Thyroid gland (tissue), 4 donors: ENCODE measurements at regions not wholly inside any gene's neighbourhood (a gene's known extent, or its start where the extent isn't known, plus 50 kb on each side); places are given as distances from the start of the nearest gene placed in this dataset.

Experiments used
- DNase-seq, 2 donors: peaks; one replicate each; pipeline ENCODE4 v3.0.0-alpha.2; 2019
- H3K27ac ChIP-seq, 3 donors: fragments of 200-600 bp; sonication (generic); 1 replicate in 2 of 3; 2 replicates in 1 of 3; pipeline ENCODE4 v1.5.1; 2016 to 2019; ENCODE audit warnings: mild to moderate bottlenecking in 1 of 3, moderate library complexity in 1 of 3
- H3K27me3 ChIP-seq: fragments of 200-600 bp; sonication (generic); one replicate; pipeline ENCODE4 v1.5.1; 2019
- H3K36me3 ChIP-seq, 2 donors: fragments of 200-600 bp; sonication (generic); one replicate each; pipeline ENCODE4 v1.5.1; 2016 to 2019
- H3K4me1 ChIP-seq, 2 donors: fragments of 200-600 bp; sonication (generic); one replicate each; pipeline ENCODE4 v1.5.1; 2017 to 2019
- H3K4me3 ChIP-seq, 3 donors: fragments of 200-600 bp; sonication (generic); replicated peaks in 1 of 3; 1 replicate in 2 of 3; 2 replicates in 1 of 3; pipeline ENCODE4 v1.5.1; 2016; ENCODE audit warnings: mild to moderate bottlenecking in 1 of 3
- H3K9me3 ChIP-seq: fragments of 200-600 bp; sonication (generic); one replicate; pipeline ENCODE4 v1.5.1; 2017
- POLR2A ChIP-seq, 2 donors: fragments of 450-650 bp; IDR thresholded peaks; one replicate each; pipeline ENCODE4 v1.6.1; 2017; ENCODE audit warnings: antibody characterized with exemption in 2 of 2, mild to moderate bottlenecking in 2 of 2, moderate library complexity in 1 of 2
- WGBS, 2 donors: methylation state at CpG; one replicate each; pipeline ENCODE4 v1.1.5; 2017; 5-methylcytosine and 5-hydroxymethylcytosine counted together
- intact Hi-C: fragments of 100-400 bp; cut with DNase I; formaldehyde crosslinking; loops from one replicate; pipeline ENCODE4 v1.15.1; 2023
- TF ChIP-seq, protein P1 (sequence below), 6 experiments: fragments of 200-600 bp in 3 of 6; fragments of 450-650 bp in 3 of 6; sonication (generic) in 3 of 6; IDR thresholded peaks; one replicate each; pipeline ENCODE4 v1.5.1; 2016 to 2019; ENCODE audit warnings: antibody characterized with exemption in 6 of 6, mild to moderate bottlenecking in 2 of 6, inconsistent platforms in 1 of 6, moderate library complexity in 1 of 6

- no peaks in the 10 kb centered on the region for H3K36me3 ChIP-seq
- no peak for DNase-seq
- WGBS, 2 donors: 79 to 80% methylated on average over 2 of the region's 2 CpGs
- no peaks in the 10 kb centered on the region for H3K4me1 ChIP-seq
- no peak overlapping the region for H3K4me3 ChIP-seq
- H3K9me3 ChIP-seq: no peaks in the 10 kb centered on the region
- TF ChIP-seq, protein P1, sequence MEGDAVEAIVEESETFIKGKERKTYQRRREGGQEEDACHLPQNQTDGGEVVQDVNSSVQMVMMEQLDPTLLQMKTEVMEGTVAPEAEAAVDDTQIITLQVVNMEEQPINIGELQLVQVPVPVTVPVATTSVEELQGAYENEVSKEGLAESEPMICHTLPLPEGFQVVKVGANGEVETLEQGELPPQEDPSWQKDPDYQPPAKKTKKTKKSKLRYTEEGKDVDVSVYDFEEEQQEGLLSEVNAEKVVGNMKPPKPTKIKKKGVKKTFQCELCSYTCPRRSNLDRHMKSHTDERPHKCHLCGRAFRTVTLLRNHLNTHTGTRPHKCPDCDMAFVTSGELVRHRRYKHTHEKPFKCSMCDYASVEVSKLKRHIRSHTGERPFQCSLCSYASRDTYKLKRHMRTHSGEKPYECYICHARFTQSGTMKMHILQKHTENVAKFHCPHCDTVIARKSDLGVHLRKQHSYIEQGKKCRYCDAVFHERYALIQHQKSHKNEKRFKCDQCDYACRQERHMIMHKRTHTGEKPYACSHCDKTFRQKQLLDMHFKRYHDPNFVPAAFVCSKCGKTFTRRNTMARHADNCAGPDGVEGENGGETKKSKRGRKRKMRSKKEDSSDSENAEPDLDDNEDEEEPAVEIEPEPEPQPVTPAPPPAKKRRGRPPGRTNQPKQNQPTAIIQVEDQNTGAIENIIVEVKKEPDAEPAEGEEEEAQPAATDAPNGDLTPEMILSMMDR (IDR thresholded peaks at IDR 0.05): no peak
- no peak for TF ChIP-seq POLR2A (IDR thresholded peaks at IDR 0.05)
- no peak overlapping the region for H3K27ac ChIP-seq
- intact Hi-C loops: no loop called here
- H3K27me3 ChIP-seq: no peaks in the 10 kb centered on the region
These were observed 227.5 kb upstream of the LYPLAL1 start for GRCh38 chr1:218946147-218946546.

DNA sequence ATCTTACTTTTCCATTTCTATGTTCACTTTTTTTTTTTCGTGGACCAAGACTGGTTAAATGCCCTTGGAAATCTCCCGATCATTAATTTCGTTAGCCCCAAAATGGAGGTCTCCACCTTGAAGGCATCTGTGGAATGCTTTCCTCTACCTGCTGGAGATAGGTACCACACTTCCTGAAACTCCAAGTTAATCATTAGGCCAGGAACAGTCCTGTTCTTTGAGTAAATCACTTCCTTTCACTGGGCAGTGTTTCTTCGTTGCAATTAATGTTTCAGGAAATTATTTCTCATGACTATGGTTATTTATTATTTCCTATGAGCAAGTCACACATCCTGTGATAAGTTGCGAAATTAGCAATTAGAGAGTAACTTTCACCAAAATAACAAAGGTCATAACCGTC, 225.2 kb upstream of the LYPLAL1 start:
- 86 to 87% methylated on average over 6 of the region's 6 CpGs for WGBS, 2 donors

GRCh38 chr1:218953386-218953785, 220.3 kb upstream of the LYPLAL1 start:
- 93 to 98% methylated on average over 1 of the region's 1 CpG for WGBS, 2 donors
- Histone ChIP-seq H3K27ac (no peak overlapping the region), H3K4me1 (peaks cover 0 to 9% of the 10 kb centered on the region in 2 donors), H3K4me3 (no peak overlapping the region), H3K36me3 (no peaks in the 10 kb centered on the region), H3K27me3 (no peaks in the 10 kb centered on the region), H3K9me3 (no peaks in the 10 kb centered on the region)
- DNase-seq: no peak
- intact Hi-C loops: no loop called here
- TF ChIP-seq POLR2A (IDR thresholded peaks at IDR 0.05): no peak
- TF ChIP-seq, protein P1 (IDR thresholded peaks at IDR 0.05): no peak

More for the DNA sequence above, 225.2 kb upstream of the LYPLAL1 start:
- Histone ChIP-seq H3K4me1 (no peaks in the 10 kb centered on the region), H3K27me3 (no peaks in the 10 kb centered on the region), H3K27ac (no peak overlapping the region), H3K9me3 (no peaks in the 10 kb centered on the region), H3K36me3 (no peaks in the 10 kb centered on the region), H3K4me3 (no peak overlapping the region)
- intact Hi-C loops: no loop called here
- TF ChIP-seq, protein P1 (IDR thresholded peaks at IDR 0.05): no peak
- TF ChIP-seq POLR2A (IDR thresholded peaks at IDR 0.05): no peak
- DNase-seq: no peak

DNA sequence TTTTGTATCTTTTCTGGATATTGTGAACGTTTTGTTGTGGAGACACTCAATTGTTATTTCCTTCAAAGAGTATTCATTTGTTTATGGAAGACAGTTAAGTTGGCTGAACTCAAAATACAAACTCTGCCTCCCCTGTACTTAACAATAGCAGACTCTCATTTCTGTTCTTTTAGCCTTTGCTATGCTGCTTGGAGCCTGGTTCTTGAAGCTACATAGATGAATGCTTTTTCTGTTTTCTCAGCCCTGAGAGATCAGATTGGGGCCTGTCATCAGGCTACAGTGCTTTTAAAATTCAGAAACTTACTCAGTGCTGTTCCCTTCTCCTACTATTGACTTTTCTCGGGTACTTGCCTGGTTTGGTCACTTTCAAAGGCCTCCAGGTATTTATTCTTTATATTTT, 215.7 kb upstream of the LYPLAL1 start:
- Histone ChIP-seq H3K27ac (peak overlapping the region in 2 of 3 donors; percentile 61 to 67), H3K4me1 (peaks cover 0 to 13% of the 10 kb centered on the region in 2 donors), H3K9me3 (no peaks in the 10 kb centered on the region), H3K36me3 (no peaks in the 10 kb centered on the region), H3K27me3 (no peaks in the 10 kb centered on the region), H3K4me3 (no peak overlapping the region)
- intact Hi-C loops: no loop called here
- peak; percentile 16 to 30 for DNase-seq
- TF ChIP-seq, protein P1 (IDR thresholded peaks at IDR 0.05): no peak
- no peak for TF ChIP-seq POLR2A (IDR thresholded peaks at IDR 0.05)
- WGBS, 2 donors: 21% methylated on average over 2 of the region's 2 CpGs

GRCh38 chr1:218959784-218960183, 213.9 kb upstream of the LYPLAL1 start:
- Histone ChIP-seq H3K4me3 (no peak overlapping the region), H3K36me3 (no peaks in the 10 kb centered on the region), H3K4me1 (peaks cover 0 to 13% of the 10 kb centered on the region in 2 donors), H3K9me3 (no peaks in the 10 kb centered on the region), H3K27me3 (no peaks in the 10 kb centered on the region), H3K27ac (no peak overlapping the region)
- TF ChIP-seq, protein P1 (IDR thresholded peaks at IDR 0.05): no peak
- TF ChIP-seq POLR2A (IDR thresholded peaks at IDR 0.05): no peak
- WGBS, 2 donors: 95 to 96% methylated on average over 1 of the region's 1 CpG
- intact Hi-C loops: no loop called here
- no peak for DNase-seq
